ENCODE measurements at regions not wholly inside any gene's neighbourhood (a gene's known extent, or its start where the extent isn't known, plus 50 kb on each side); places are given as distances from the start of the nearest gene placed in this dataset.

GRCh38 chr11:116226731-116227130 lies 546.1 kb downstream of the BUD13 start:
- TF ChIP-seq POLR2A (IDR thresholded peaks at IDR 0.05; ENCODE audit: low read length) (no peak), GATA1 (IDR thresholded peaks at IDR 0.05; ENCODE audit: low read depth, low read length) (no peak)

All from erythroblast (primary cell).